Mucosa of descending colon (tissue), 3 donors: ENCODE measurements at regions not wholly inside any gene's neighbourhood (a gene's known extent, or its start where the extent isn't known, plus 50 kb on each side); places are given as distances from the start of the nearest gene placed in this dataset.
A peak's percentile ranks its signal among the peaks of the same experiment; 100 is the strongest.

ENCODE experiments used
- ATAC-seq: fragments of 200-7000 bp; cut with Tn5 transposase; one replicate; pipeline ENCODE4 v1.9.1; 2020; ENCODE audit warnings: mild to moderate bottlenecking, moderate library complexity
- DNase-seq, 3 donors: peaks; one replicate each; pipeline ENCODE4 v3.0.0-alpha.2; 2020
- H3K36me3 ChIP-seq: fragments of 200-600 bp; one replicate; pipeline ENCODE4 v1.8.0; 2021; ENCODE audit warnings: low read depth, mild to moderate bottlenecking
- H3K4me1 ChIP-seq: fragments of 200-600 bp; one replicate; pipeline ENCODE4 v1.8.0; 2021; ENCODE audit warnings: low read depth, mild to moderate bottlenecking
- H3K4me3 ChIP-seq: fragments of 200-600 bp; one replicate; pipeline ENCODE4 v1.8.0; 2021; ENCODE audit warnings: mild to moderate bottlenecking
- H3K9me3 ChIP-seq: fragments of 200-600 bp; one replicate; pipeline ENCODE4 v1.8.0; 2021; ENCODE audit warnings: mild to moderate bottlenecking
- intact Hi-C, 2 donors: fragments of 100-400 bp; cut with DNase I in 1 of 2; cut with micrococcal nuclease in 1 of 2; formaldehyde crosslinking; loops; one replicate each; pipeline versions ENCODE4 v1.11.0 to v1.11.1; 2022; cut with DNase I, micrococcal nuclease
- TF ChIP-seq, protein P1 (sequence below): fragments of 200-600 bp; IDR thresholded peaks from one replicate; pipeline ENCODE4 v1.8.0; 2022; ENCODE audit warnings: antibody characterized with exemption, mild to moderate bottlenecking
- donor health status: DM: no; HTN: no; CAD: no; lungs with moderate emphysema.
- donor health status: DM: no; HTN: no; CAD: no.
- donor health status: DM: no; HTN: yes; CAD: no.

DNA sequence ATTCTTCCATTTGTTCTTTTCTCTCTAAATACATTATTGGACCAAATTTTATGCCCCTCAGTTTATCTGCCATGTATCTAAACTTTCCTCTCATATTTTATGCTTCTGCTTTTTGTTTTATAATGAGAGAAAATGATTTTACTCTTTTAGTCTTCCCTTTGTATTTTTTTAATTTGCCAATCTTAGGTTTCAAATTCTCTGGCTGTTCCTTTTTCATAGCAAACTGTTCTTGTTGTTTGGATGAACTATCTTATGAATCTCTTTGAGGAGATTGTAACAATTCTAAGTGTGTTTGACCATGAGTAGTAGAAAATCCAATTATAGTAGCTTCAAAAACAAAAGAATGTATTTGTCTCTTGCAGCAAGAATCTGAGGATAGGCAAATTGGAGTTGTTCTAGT, 290.5 kb downstream of the NDFIP2 start:
- intact Hi-C loops = no loop called here
- H3K4me1 ChIP-seq = peaks cover 7% of the 10 kb centered on the region
- TF ChIP-seq, protein P1, sequence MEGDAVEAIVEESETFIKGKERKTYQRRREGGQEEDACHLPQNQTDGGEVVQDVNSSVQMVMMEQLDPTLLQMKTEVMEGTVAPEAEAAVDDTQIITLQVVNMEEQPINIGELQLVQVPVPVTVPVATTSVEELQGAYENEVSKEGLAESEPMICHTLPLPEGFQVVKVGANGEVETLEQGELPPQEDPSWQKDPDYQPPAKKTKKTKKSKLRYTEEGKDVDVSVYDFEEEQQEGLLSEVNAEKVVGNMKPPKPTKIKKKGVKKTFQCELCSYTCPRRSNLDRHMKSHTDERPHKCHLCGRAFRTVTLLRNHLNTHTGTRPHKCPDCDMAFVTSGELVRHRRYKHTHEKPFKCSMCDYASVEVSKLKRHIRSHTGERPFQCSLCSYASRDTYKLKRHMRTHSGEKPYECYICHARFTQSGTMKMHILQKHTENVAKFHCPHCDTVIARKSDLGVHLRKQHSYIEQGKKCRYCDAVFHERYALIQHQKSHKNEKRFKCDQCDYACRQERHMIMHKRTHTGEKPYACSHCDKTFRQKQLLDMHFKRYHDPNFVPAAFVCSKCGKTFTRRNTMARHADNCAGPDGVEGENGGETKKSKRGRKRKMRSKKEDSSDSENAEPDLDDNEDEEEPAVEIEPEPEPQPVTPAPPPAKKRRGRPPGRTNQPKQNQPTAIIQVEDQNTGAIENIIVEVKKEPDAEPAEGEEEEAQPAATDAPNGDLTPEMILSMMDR = no peak
- ATAC-seq (no peak), DNase-seq (no peak)
- no peak overlapping the region for H3K4me3 ChIP-seq
- H3K36me3 ChIP-seq = no peaks in the 10 kb centered on the region
- H3K9me3 ChIP-seq = no peaks in the 10 kb centered on the region

DNA sequence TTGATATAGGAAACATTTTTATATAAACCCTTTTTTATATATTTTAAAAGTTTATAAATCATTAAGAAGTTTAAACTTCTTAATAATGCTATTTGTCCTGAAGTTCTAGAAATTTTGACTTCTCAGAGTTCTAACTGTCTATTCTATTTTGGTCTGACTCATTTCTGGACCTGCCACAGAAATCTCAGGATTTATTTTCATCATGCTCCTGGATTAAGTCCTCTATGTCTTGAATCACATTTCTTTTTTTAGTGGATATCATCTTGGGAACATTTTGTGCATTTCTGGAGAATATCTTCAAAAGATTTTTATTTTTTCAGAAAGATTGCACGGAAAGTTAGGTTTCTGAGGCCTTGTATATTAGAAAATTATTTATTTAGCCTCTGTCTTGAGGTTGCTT, 289.1 kb downstream of the NDFIP2 start:
- no peak for ATAC-seq
- Histone ChIP-seq H3K4me1 (no peaks in the 10 kb centered on the region), H3K36me3 (no peaks in the 10 kb centered on the region), H3K9me3 (no peaks in the 10 kb centered on the region), H3K4me3 (no peak overlapping the region)
- TF ChIP-seq, protein P1 = no peak
- DNase-seq = no peak
- intact Hi-C loops = no loop called here

DNA sequence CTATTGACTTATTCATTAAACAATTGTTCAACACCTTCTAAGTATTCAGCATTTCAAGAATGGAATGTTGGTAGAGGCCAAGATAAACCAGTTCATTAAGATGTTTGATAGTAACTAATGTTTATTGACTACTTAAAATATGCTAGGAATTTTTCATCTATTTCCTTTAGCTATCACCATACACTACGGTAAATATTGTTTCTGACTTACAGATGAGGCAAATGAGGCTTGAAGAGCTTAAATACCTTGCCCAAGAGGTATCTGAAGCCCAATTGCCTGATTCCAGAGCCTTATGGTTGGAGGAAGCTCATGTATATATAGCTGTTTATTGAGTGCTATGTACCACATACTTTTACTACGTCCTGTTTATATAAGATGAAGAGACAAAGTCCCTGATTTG, 286.2 kb downstream of the NDFIP2 start:
- intact Hi-C loops = no loop called here
- TF ChIP-seq, protein P1 = no peak
- Histone ChIP-seq H3K9me3 (no peaks in the 10 kb centered on the region), H3K4me3 (no peak overlapping the region), H3K36me3 (no peaks in the 10 kb centered on the region), H3K4me1 (no peaks in the 10 kb centered on the region)
- ATAC-seq (no peak), DNase-seq (no peak)

DNA sequence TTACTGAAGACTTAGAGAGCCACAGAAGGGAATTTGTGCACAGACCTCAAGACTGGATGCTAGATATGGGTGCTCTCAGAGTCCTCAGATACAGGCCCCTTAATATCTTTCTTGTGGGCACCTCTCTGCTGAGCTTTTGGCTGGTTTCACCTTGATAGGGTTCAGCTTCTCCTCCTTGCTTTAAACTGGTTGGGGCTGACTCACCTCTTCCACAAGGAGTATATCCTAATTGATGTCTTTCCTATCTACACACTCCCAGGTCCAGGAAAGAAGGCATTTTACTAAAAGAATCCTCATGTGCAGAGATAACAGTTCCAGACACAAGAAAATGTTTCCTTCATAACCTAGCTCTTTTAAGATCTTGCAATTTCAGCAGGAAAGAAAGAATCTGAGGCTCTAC, 284.4 kb downstream of the NDFIP2 start:
- TF ChIP-seq, protein P1 = no peak
- Histone ChIP-seq H3K4me1 (no peaks in the 10 kb centered on the region), H3K36me3 (no peaks in the 10 kb centered on the region), H3K4me3 (no peak overlapping the region), H3K9me3 (no peaks in the 10 kb centered on the region)
- DNase-seq = no peak
- no peak for ATAC-seq
- intact Hi-C loops = no loop called here

DNA sequence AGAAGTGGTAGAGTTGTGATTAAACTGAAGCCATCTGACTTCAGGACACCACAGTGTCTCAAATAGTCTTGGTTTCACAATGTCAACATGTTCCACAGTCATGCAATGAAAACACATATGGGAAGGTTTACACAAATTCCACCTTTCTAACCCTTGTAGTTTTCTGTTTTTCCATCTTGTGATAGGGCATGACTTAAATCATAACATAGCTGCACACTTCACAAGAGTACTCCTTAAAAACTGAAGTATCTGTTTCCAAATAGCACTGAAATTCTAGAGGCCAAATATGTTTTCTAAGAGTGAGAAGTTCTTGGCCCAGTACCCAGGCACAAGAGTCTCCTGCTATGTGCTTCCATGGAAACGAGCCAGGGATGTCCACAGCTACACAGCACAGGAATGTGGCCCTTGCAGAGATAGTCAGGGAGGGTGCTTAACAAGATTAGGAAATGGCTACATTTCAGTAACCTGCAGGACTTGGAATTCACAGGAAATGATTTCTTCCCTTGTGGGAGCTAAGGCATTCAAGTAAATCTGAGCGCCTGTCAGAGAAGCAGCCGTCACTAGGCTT, 269.1 kb downstream of the NDFIP2 start:
- DNase-seq = peak in 1 of 3 donors; percentile 7
- H3K4me1 ChIP-seq = no peaks in the 10 kb centered on the region
- intact Hi-C loops = no loop called here
- peak; percentile 43 for ATAC-seq
- H3K36me3 ChIP-seq = no peaks in the 10 kb centered on the region
- no peaks in the 10 kb centered on the region for H3K9me3 ChIP-seq
- H3K4me3 ChIP-seq = no peak overlapping the region
- TF ChIP-seq, protein P1 = no peak

DNA sequence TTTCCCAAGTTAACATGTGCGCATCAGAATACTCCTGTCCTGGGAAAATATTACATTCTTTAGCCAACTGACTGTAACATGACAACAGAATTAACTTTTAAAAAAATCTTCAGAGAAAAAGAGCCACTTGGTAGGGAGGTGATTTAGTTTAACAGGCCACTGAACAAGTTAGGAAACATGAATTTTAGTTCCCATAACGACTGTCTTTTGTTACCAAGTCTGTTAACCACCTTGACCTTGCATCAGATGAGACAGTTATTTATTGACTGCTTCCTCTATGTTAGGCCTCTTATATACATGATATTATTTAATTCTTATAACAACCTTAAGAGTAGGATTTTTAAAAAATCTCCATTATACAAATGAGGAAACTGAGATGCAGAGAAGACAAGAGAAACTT, 268.6 kb downstream of the NDFIP2 start:
- intact Hi-C loops = no loop called here
- no peaks in the 10 kb centered on the region for H3K4me1 ChIP-seq

More for the DNA sequence above, 268.6 kb downstream of the NDFIP2 start:
- Histone ChIP-seq H3K36me3 (no peaks in the 10 kb centered on the region), H3K9me3 (no peaks in the 10 kb centered on the region), H3K4me3 (no peak overlapping the region)
- ATAC-seq (no peak), DNase-seq (no peak)
- TF ChIP-seq, protein P1 = no peak
